Activated CD4-positive, alpha-beta T cell treated with anti-CD3 and anti-CD28 coated beads, Interleukin-2, amount 10 ng/mL, durations not matched to agents 7 days and 5 days (primary cell): ENCODE measurements at regions not wholly inside any gene's neighbourhood (a gene's known extent, or its start where the extent isn't known, plus 50 kb on each side); places are given as distances from the start of the nearest gene placed in this dataset.

Experiments used
- CTCF ChIA-PET: fragments of 350-600 bp; sonication (Branson Sonifier 250); formaldehyde crosslinking; loops from one replicate; lab custom pipeline; 2021; ENCODE audit warnings: antibody characterized with exemption; lab: Charles Lee
- POLR2A ChIA-PET: fragments of 350-600 bp; sonication (Branson Sonifier 250); formaldehyde crosslinking; loops from one replicate; lab custom pipeline; 2021; ENCODE audit warnings: antibody characterized with exemption; lab: Charles Lee
- DNase-seq: peaks from one replicate; pipeline ENCODE4 v3.0.0-alpha.2; 2020
- H3K27ac Mint-ChIP-seq: one replicate; pipeline ENCODE4 v1.8.0; 2021; ENCODE audit warnings: mild to moderate bottlenecking, moderate library complexity, mixed read lengths
- H3K27me3 Mint-ChIP-seq: one replicate; pipeline ENCODE4 v1.8.0; 2021; ENCODE audit warnings: mixed read lengths
- H3K36me3 Mint-ChIP-seq: one replicate; pipeline ENCODE4 v1.8.0; 2021; ENCODE audit warnings: low read depth, mixed read lengths
- H3K4me1 Mint-ChIP-seq: one replicate; pipeline ENCODE4 v1.8.0; 2021; ENCODE audit warnings: mixed read lengths
- H3K4me3 Mint-ChIP-seq: one replicate; pipeline ENCODE4 v1.8.0; 2021; ENCODE audit warnings: mild to moderate bottlenecking, moderate library complexity, mixed read lengths
- H3K9me3 Mint-ChIP-seq: one replicate; pipeline ENCODE4 v1.8.0; 2021; ENCODE audit warnings: mixed read lengths

DNA sequence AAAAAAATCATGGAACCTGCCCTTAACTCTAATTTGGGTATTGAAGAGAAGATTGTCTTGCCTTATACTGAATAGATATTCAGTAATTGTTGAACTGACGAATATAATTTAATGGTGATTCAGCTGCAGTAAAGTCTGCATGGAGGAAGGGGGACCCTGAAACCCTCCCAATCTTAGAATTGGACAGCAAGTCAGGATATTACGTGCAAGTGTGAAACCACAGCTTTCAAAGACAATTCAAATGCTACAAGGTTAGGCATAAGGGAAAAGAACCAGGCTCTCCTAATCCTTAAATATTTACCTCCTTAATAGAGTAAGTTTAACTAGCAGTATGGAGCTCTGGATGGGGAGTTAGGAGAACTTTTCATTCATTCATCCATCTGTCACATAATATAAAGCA, 226.9 kb upstream of the TNP1 start:
- H3K27me3 Mint-ChIP-seq: peaks cover 2% of the 10 kb centered on the region
- H3K4me3 Mint-ChIP-seq: no peak overlapping the region
- no peak for DNase-seq
- H3K4me1 Mint-ChIP-seq: peaks cover 31% of the 10 kb centered on the region
- POLR2A ChIA-PET: interaction anchor here (0.7 kb wide), 1 partner anchor 23 kb away, joined by 3 read pairs; no protein-coding TSS in a partner anchor
- no peak overlapping the region for H3K27ac Mint-ChIP-seq
- CTCF ChIA-PET: interaction anchor here (0.9 to 1.5 kb wide), 4 partner anchors 9 to 137 kb away, joined by 3 to 4 read pairs (median 4); no protein-coding TSS in a partner anchor
- no peaks in the 10 kb centered on the region for H3K36me3 Mint-ChIP-seq
- no peaks in the 10 kb centered on the region for H3K9me3 Mint-ChIP-seq

- H3K4me3 Mint-ChIP-seq: no peak overlapping the region
- POLR2A ChIA-PET: no interaction called here
- peaks cover 2% of the 10 kb centered on the region for H3K27me3 Mint-ChIP-seq
- no peaks in the 10 kb centered on the region for H3K9me3 Mint-ChIP-seq
- H3K36me3 Mint-ChIP-seq: no peaks in the 10 kb centered on the region
- DNase-seq: no peak
- no peak overlapping the region for H3K27ac Mint-ChIP-seq
- CTCF ChIA-PET: interaction anchor here (1.2 to 1.5 kb wide), 2 partner anchors 15 to 18 kb away, joined by 3 to 4 read pairs; no protein-coding TSS in a partner anchor
- H3K4me1 Mint-ChIP-seq: peaks cover 29% of the 10 kb centered on the region
Measured at GRCh38 chr2:217086038-217086522, 226.2 kb upstream of the TNP1 start.

- POLR2A ChIA-PET: no interaction called here
- Mint-ChIP-seq H3K36me3 (no peaks in the 10 kb centered on the region), H3K9me3 (no peaks in the 10 kb centered on the region), H3K27me3 (peaks cover 2% of the 10 kb centered on the region), H3K4me1 (peaks cover 25% of the 10 kb centered on the region), H3K4me3 (no peak overlapping the region), H3K27ac (no peak overlapping the region)
- CTCF ChIA-PET: interaction anchor here (1.2 to 1.5 kb wide), 2 partner anchors 16 to 19 kb away, joined by 3 to 4 read pairs; no protein-coding TSS in a partner anchor
- DNase-seq: no peak
Measured at GRCh38 chr2:217085543-217085942, 225.7 kb upstream of the TNP1 start.

DNA sequence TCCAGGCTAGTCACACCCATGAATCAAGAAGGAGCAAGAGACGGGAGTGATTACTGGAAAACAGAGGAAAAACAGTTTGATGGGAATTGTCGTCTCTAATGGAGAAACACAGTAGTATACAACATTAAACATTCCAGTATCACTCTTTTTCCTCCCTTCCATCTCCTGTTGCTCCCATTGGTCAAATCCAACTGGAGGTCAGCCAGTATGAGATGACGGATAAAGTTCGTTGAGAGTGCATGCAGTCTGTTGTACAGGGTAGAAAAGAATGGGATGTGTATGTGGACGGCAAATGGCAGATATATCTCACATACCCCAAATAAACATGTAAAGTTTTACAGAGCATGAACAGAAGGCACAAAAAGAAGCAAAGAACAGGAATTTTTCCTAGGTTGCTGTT, 221.9 kb upstream of the TNP1 start:
- Mint-ChIP-seq H3K4me1 (peaks cover 9% of the 10 kb centered on the region), H3K36me3 (no peaks in the 10 kb centered on the region), H3K27me3 (peaks cover 2% of the 10 kb centered on the region), H3K27ac (no peak overlapping the region), H3K9me3 (no peaks in the 10 kb centered on the region), H3K4me3 (no peak overlapping the region)
- DNase-seq: no peak
- CTCF ChIA-PET: no interaction called here
- POLR2A ChIA-PET: no interaction called here

GRCh38 chr2:217079165-217079564, 219.3 kb upstream of the TNP1 start:
- Mint-ChIP-seq H3K9me3 (no peaks in the 10 kb centered on the region), H3K27me3 (peaks cover 2% of the 10 kb centered on the region), H3K4me3 (no peak overlapping the region), H3K27ac (no peak overlapping the region), H3K4me1 (no peaks in the 10 kb centered on the region), H3K36me3 (no peaks in the 10 kb centered on the region)
- DNase-seq: no peak
- ChIA-PET CTCF (interaction anchor here (0.9 kb wide), 1 partner anchor 15 kb away, joined by 3 read pairs; no protein-coding TSS in a partner anchor), POLR2A (no interaction called here)

- Mint-ChIP-seq H3K27ac (no peak overlapping the region), H3K4me1 (no peaks in the 10 kb centered on the region), H3K36me3 (no peaks in the 10 kb centered on the region), H3K4me3 (no peak overlapping the region), H3K9me3 (no peaks in the 10 kb centered on the region), H3K27me3 (no peaks in the 10 kb centered on the region)
- ChIA-PET CTCF (interaction anchor here (1.0 kb wide), 1 partner anchor 11 kb away, joined by 3 read pairs; no protein-coding TSS in a partner anchor), POLR2A (no interaction called here)
- no peak for DNase-seq
Measured at GRCh38 chr2:217077831-217078407, 218.1 kb upstream of the TNP1 start.

DNA sequence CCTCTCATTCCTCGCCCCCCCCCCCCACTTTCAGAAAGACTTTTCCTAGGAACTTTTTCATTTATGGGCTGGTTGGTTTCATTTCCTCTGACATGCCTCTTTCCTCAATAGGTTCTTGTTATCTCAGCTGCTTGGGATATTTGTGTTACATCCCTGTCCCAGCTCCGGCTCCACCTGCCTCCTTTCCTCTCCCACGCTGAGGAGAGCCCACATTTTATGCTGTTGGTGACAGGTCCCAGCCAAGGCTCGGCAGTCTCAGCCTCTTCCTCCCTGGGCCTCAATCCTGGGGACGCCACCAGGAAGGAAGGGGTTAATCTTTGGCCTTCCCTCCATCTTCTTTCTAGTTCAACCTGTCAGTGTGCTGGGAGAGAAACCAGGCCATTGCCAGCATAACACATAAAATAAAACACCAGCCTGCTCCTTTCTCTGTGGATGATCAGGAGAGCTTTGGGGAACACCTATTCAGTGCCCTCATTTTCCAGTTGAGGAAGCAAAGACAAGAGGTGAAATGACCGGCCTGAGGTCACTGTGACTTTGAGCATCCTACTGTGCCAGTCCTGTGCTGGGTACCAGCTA, 216.9 kb upstream of the TNP1 start:
- Mint-ChIP-seq H3K27ac (no peak overlapping the region), H3K4me1 (no peaks in the 10 kb centered on the region), H3K9me3 (no peaks in the 10 kb centered on the region), H3K27me3 (no peaks in the 10 kb centered on the region), H3K36me3 (no peaks in the 10 kb centered on the region), H3K4me3 (no peak overlapping the region)
- POLR2A ChIA-PET: no interaction called here
- CTCF ChIA-PET: no interaction called here
- no peak for DNase-seq

DNA sequence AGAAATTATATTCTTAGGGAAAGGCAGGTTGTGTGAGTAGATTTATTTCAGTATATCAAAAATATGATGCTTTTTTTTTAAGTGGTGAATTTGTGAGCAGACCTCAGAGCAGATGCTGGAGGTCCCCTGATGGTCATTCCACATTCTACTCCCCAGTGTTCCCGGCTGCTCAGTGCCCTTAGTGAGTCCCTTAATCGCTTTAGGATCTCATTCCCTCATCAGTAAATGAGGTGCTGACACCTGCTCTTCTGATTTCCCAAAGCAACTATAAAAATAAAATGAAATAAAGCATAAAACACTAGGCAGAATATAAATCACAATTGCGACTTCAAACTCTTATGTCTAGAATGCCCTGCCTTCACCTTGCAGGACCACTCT, 216.2 kb upstream of the TNP1 start:
- Mint-ChIP-seq H3K4me3 (no peak overlapping the region), H3K27me3 (no peaks in the 10 kb centered on the region), H3K27ac (no peak overlapping the region), H3K36me3 (no peaks in the 10 kb centered on the region), H3K4me1 (no peaks in the 10 kb centered on the region), H3K9me3 (no peaks in the 10 kb centered on the region)
- DNase-seq: no peak
- ChIA-PET POLR2A (no interaction called here), CTCF (no interaction called here)

- H3K36me3 Mint-ChIP-seq: no peaks in the 10 kb centered on the region
- no peaks in the 10 kb centered on the region for H3K9me3 Mint-ChIP-seq
- no peaks in the 10 kb centered on the region for H3K4me1 Mint-ChIP-seq
- DNase-seq: no peak
- no peak overlapping the region for H3K27ac Mint-ChIP-seq
- CTCF ChIA-PET: no interaction called here
- no peaks in the 10 kb centered on the region for H3K27me3 Mint-ChIP-seq
- POLR2A ChIA-PET: no interaction called here
- H3K4me3 Mint-ChIP-seq: no peak overlapping the region
Measured at GRCh38 chr2:217075268-217076057, 215.6 kb upstream of the TNP1 start.

DNA sequence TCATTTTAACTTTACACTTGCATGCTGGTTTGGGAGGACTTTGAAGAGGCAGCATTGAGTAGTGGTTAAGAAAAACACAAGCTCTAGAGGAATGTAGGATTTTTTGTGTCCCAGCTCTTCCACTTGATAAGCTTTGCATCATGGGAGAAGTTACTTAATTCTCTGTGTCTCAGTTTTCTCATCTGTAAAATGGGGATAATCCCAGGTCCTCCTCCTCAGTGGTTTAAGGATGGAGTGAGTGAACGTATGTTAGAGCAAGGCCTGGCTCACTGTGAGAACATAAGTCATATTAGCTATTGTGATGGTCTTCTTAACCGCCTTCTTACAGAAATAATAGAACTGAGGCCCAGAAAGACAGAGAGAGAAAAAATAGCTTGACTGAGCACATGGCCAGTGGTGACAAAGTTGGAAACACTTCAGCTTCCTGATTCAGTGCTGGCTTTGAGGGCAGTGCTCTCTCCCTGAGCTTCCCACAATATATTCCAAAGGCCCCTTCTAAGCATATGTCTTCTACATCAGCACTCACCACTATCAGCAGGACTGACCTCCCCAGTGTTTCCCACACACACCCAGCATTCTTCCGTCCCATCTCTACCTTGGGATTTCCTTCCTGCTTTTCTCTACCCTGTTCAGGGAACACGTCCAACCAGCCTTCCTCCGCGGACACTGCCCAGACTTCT, 214.9 kb upstream of the TNP1 start:
- no peak overlapping the region for H3K4me3 Mint-ChIP-seq
- CTCF ChIA-PET: interaction anchor here (0.6 to 0.7 kb wide), 2 partner anchors 10 kb away, joined by 3 to 4 read pairs; no protein-coding TSS in a partner anchor
- H3K27ac Mint-ChIP-seq: no peak overlapping the region
- POLR2A ChIA-PET: no interaction called here
- H3K9me3 Mint-ChIP-seq: no peaks in the 10 kb centered on the region
- H3K36me3 Mint-ChIP-seq: no peaks in the 10 kb centered on the region
- H3K27me3 Mint-ChIP-seq: no peaks in the 10 kb centered on the region
- DNase-seq: no peak
- H3K4me1 Mint-ChIP-seq: no peaks in the 10 kb centered on the region

GRCh38 chr2:217071416-217071815, 211.6 kb upstream of the TNP1 start:
- no peaks in the 10 kb centered on the region for H3K27me3 Mint-ChIP-seq
- H3K27ac Mint-ChIP-seq: no peak overlapping the region
- CTCF ChIA-PET: interaction anchor here (0.7 kb wide), 1 partner anchor 77 kb away, joined by 3 read pairs; no protein-coding TSS in a partner anchor
- H3K4me1 Mint-ChIP-seq: no peaks in the 10 kb centered on the region
- no peaks in the 10 kb centered on the region for H3K36me3 Mint-ChIP-seq
- H3K4me3 Mint-ChIP-seq: no peak overlapping the region
- POLR2A ChIA-PET: no interaction called here
- H3K9me3 Mint-ChIP-seq: peaks cover 3% of the 10 kb centered on the region
- no peak for DNase-seq

DNA sequence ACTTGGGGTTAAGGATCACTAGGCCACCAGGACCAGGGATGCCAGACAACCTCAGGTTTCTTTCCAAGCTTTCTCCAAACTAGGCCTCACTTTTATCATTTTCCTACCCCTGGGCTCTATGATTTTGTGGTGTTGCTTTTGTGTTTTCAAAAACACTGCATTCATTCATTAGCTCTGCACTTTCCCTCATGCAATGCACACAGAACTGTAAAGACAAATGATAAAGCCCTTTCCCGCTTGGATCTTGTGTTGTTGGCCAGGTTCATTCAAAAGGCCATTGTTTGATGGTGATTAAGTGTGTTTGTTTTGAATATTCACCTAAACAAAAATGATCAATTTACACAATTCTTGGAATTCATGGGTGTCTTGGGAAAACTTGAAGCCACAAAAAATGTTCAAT, 210.7 kb upstream of the TNP1 start:
- no peak for DNase-seq
- CTCF ChIA-PET: no interaction called here
- Mint-ChIP-seq H3K36me3 (no peaks in the 10 kb centered on the region), H3K27ac (no peak overlapping the region), H3K9me3 (peaks cover 3% of the 10 kb centered on the region), H3K4me1 (no peaks in the 10 kb centered on the region), H3K4me3 (no peak overlapping the region), H3K27me3 (peaks cover 2% of the 10 kb centered on the region)
- POLR2A ChIA-PET: no interaction called here
